ENCODE measurements at regions not wholly inside any gene's neighbourhood (a gene's known extent, or its start where the extent isn't known, plus 50 kb on each side); places are given as distances from the start of the nearest gene placed in this dataset.

DNA sequence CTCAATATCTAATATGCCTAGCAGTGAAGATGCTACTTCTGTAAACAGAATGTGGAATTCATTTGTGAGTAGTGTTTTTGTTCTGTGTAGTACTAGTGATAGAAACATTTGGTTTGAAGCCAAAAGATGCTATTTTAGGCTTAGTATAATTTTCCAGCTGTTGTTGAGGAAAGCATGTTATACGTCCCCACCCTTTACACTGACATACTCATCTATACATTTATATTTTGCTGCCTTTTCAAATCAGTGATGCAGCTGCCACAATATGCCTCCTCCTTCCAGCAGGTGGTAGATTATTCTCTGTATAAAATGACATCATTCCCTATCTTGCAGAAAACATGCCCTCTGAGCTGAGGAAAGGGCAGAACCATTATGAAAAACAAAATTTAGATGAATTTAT is 1217.6 kb upstream of the GJE1 start:
- Mint-ChIP-seq H3K27ac (no peak overlapping the region), H3K36me3 (no peaks in the 10 kb centered on the region), H3K9me3 (no peaks in the 10 kb centered on the region)
- no peak for DNase-seq (ENCODE audit: low spot score in 2 of 2)
- no peak for ATAC-seq

DNA sequence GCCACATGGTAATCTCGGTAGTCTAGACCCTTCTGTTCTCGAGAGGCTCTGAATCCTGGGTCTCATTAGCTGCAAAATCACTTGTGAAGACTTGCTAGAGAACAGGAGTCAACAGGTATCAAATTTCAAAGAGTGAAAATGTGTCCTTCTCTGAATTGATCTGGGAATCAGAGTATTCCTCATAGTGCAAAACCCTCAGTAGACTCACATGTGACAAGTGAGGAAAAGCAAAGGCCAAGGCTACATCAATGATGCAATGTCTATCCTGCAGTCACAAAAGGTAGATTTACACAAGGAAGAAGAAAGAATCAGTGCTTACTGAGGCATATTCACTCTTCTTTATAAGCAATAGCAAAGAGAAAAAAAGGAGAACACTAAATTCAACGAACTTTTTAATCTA is 1220.0 kb upstream of the GJE1 start:
- Mint-ChIP-seq H3K9me3 (no peaks in the 10 kb centered on the region), H3K27ac (no peak overlapping the region), H3K36me3 (no peaks in the 10 kb centered on the region)
- no peak for ATAC-seq
- no peak for DNase-seq (ENCODE audit: low spot score in 2 of 2)

DNA sequence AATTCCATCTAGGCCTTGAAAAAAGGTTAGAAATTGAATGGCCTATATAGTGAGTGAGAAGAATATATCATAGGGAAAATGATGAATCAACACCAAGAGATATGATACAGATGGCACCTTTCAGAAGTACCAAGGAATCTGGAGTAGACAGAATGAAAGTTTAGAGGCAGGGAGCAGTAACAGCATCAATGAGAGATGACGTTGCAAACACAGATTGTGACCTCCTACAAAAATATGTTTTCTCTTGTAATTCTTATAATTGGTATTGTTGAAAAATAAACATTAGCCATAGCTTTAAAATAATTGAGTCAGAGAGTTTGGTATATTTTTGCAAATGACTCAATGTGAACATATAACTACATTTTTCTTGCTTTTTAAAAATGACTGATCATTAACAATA is 1223.1 kb upstream of the GJE1 start:
- Mint-ChIP-seq H3K27ac (no peak overlapping the region), H3K36me3 (no peaks in the 10 kb centered on the region), H3K9me3 (no peaks in the 10 kb centered on the region)
- no peak for DNase-seq (ENCODE audit: low spot score in 2 of 2)
- ATAC-seq = no peak

DNA sequence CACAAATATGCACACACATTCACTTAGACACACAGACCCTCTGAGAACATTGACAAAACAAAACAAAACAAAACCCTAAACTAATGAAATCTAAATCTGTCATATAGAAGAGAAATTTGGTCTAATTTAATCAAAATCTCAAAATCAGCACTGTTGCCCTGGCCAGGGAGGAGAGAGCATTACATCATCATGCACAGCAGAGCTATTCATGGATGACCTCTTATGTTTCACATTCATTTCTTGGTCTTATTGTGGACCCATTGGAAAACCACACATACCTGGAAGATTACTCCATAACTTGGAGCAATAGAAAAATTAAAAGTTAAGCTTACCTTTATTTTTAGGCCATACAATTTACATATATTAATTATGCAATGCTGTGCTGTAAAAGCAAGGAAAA is 1223.6 kb upstream of the GJE1 start:
- no peak for ATAC-seq
- Mint-ChIP-seq H3K9me3 (no peaks in the 10 kb centered on the region), H3K36me3 (no peaks in the 10 kb centered on the region), H3K27ac (no peak overlapping the region)
- DNase-seq (ENCODE audit: low spot score in 2 of 2) = no peak

DNA sequence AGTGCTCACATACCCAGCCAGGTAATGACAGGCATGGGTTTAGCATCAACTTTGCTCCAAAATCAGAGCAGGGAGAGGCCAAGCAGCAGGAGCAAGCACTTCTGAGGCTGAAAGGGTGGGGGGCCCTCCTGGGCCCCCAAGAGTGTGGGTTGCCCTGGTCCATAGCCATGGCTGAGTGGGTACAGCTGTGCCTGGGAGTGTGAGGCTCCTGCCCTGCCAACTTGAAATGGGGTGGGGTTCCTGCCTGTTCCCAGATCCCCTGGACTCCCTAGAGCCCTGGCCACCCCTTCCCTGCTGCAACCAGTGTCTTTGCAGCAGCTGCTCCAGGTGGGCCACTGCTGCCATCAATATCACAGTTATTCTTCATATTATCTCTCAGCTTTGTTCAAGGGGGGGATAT is 1224.2 kb upstream of the GJE1 start:
- H3K36me3 Mint-ChIP-seq = no peaks in the 10 kb centered on the region
- no peak for ATAC-seq
- H3K9me3 Mint-ChIP-seq = no peaks in the 10 kb centered on the region
- H3K27ac Mint-ChIP-seq = no peak overlapping the region
- no peak for DNase-seq (ENCODE audit: low spot score in 2 of 2)

DNA sequence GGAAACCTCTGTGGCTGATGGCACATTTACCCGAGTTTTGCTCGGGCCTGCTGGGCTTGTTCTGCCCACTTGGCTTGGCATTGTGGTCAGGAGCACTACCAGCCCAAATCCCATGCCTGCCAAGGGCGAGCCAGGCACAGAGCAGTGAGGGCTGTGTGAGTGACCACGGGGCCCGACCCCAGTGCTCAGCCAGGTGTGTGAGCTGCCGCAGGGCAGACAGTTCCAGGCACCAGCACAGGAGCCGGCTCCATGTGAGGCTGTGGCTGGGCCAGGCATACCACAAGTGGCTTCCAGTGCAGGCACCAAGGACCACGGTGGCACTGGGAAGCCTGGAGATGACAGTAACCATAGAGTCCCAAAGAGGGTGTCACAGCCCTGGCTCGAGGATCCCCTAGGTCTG is 1225.5 kb upstream of the GJE1 start:
- no peaks in the 10 kb centered on the region for H3K9me3 Mint-ChIP-seq
- ATAC-seq (no peak), DNase-seq (ENCODE audit: low spot score in 2 of 2) (no peak)
- H3K27ac Mint-ChIP-seq = no peak overlapping the region
- no peaks in the 10 kb centered on the region for H3K36me3 Mint-ChIP-seq

DNA sequence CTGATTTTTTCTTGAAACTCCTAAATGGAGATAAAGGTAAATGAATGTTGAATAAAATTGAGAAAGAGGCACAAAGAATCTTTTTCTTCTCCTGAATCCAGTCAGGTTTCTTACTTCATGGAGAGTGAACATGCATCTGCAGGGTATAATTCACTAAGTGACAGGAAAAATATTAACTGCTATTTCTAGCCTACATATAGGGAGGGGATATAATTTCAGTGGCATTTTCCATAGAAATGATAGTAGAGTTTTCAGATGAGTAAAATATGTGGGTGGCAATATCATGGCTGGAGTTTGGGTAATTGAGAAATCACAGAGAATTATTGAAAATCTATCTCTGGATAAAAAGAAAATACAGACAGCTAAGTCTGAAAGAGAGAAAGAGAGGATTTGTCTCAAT is 1227.0 kb upstream of the GJE1 start:
- DNase-seq (ENCODE audit: low spot score in 2 of 2) (no peak), ATAC-seq (no peak)
- Mint-ChIP-seq H3K9me3 (no peaks in the 10 kb centered on the region), H3K27ac (no peak overlapping the region), H3K36me3 (no peaks in the 10 kb centered on the region)

DNA sequence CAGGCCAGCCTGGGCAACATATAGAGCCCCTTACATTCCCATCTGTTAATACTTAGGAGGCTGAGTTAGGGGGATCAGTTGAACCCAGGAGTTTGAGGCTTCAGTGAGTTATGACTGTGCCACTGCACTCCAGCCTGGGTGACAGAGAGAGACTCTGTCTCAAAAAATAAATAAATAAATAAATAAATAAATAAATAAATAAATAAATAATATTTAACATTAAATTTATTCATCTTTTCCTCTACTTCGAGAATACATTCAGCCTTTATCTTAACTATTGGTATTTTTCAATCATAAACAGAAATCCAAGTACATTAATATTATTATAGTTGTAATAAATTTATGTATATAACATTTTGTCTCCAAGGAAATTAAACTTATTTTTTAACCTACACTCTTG is 1227.7 kb upstream of the GJE1 start:
- Mint-ChIP-seq H3K27ac (no peak overlapping the region), H3K9me3 (no peaks in the 10 kb centered on the region), H3K36me3 (no peaks in the 10 kb centered on the region)
- ATAC-seq = no peak
- no peak for DNase-seq (ENCODE audit: low spot score in 2 of 2)

DNA sequence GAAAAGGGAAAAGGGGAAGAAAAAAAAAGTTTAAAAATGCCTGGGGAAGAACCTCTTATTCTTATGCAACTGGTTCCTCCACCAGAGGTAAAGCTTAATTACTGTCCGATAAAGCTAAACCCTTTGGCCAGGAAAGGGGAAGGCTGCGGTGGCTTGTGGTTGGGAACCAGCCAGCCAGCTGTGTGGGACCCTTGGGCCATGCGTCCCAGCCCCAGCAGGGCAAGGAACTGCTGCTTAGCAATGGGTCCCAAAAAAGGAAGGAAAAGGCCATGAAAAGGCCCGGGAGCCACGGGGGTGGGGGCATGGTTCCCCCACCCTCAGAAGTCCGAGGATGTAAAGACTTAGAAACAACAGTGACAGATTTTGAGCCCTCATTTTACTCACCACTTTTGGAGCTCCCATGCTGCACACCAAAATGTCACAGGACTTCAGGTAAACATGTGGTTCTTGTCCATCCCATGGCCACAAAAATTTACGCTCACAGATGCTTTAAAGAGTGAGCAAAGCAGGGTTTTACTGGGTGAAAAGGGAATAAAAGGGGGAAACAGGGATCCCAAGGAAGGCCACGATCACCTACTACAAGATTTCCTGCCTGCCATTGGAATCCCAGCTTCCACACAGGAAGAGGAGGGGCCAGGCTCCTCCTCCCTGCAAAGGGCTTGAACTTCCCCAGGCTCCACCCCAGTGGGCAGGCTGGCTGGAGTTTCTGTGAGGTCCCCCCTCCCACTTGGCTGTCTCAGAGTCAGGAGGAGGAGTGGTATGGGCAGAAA is 1234.7 kb upstream of the GJE1 start:
- peaks cover 3 to 6% of the 10 kb centered on the region in 2 donors for H3K9me3 Mint-ChIP-seq
- no peak overlapping the region for H3K27ac Mint-ChIP-seq
- no peak for ATAC-seq

DNA sequence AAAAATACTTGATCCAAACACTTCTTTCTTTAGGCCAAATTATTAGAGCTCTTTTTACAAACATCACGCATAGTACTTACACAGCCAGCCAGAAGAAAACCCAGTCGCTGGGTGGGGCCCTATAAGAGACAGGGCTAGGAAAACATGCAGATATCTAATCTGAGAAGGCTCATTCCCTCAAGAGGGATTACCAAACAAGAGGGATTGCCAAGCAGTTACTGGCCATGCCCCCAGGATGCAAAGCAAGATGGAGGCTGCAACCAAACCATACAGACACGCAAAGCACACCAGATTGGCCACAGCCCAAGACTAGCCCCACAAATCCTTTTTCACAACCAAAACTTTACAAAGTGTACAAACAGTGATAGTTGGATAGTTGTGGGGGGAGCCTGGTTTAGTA is 1235.4 kb upstream of the GJE1 start:
- no peak overlapping the region for H3K27ac Mint-ChIP-seq

More for the DNA sequence above, 1234.7 kb upstream of the GJE1 start:
- DNase-seq (ENCODE audit: low spot score in 2 of 2) = no peak
- H3K36me3 Mint-ChIP-seq = no peaks in the 10 kb centered on the region

DNA sequence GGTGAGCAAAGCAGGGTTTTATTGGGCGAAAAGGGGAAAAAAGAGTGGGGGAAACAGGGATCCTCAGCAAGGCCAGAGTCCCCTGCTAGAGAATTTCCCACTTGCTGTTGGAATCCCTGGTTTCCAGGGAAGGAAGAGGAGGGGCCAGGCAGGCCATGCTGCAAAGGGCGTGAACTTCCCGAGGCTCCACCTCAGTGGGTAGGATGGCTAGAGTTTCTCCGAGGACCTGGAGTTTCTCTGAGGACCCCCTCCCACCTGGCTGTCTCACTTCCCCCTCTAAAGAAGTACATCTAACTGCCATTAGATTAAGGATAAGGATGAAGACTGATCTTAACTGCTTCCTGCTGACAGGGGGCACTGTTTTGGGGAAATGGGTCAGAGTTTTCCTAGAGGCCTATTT is 1239.3 kb upstream of the GJE1 start:
- H3K9me3 Mint-ChIP-seq = peaks cover 3 to 6% of the 10 kb centered on the region in 2 donors
- no peaks in the 10 kb centered on the region for H3K36me3 Mint-ChIP-seq
- ATAC-seq (no peak), DNase-seq (ENCODE audit: low spot score in 2 of 2) (no peak)
- H3K27ac Mint-ChIP-seq = no peak overlapping the region

More for the DNA sequence above, 1235.4 kb upstream of the GJE1 start:
- no peaks in the 10 kb centered on the region for H3K36me3 Mint-ChIP-seq
- ATAC-seq (no peak), DNase-seq (ENCODE audit: low spot score in 2 of 2) (no peak)
- peaks cover 3 to 6% of the 10 kb centered on the region in 2 donors for H3K9me3 Mint-ChIP-seq

DNA sequence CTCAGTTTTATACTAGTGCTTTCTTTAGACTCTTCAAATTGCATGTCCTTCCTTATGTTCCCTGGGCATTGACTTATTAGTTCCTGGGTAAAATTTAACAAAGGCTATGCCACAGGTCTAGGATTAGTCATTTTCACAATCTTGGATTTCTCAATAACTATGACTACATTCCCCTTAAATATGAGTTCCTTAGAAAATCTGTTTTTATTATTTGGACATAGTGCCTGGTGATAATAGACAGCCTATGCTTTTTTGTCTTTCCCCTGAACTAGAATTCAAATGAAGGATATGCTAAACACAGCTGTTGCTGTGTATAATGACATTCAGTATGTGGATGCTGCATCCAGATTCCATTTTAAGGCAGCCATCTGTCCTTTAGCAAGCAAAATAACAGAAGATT is 1252.8 kb upstream of the GJE1 start:
- no peaks in the 10 kb centered on the region for H3K36me3 Mint-ChIP-seq
- no peaks in the 10 kb centered on the region for H3K9me3 Mint-ChIP-seq
- DNase-seq (ENCODE audit: low spot score in 2 of 2) = no peak
- no peak overlapping the region for H3K27ac Mint-ChIP-seq
- no peak for ATAC-seq

DNA sequence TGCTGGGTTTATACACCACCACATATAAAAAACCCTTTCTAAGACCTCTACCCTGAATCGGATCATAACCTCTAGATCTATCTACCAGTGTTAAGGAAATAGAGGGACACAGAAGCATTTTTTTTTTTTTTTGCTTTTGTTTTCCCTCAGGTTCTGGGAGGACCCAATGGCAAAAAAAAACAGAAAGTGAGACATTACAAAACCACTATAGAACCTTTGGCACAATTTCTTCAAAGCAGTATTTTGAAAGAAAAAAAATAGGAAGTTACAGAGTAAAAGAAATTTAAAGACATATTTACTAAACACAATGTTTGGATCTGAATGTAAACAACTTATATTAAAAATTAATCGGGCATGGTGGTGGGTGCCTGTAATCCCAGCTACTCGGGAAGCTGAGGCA is 1258.7 kb upstream of the GJE1 start:
- ATAC-seq = no peak
- no peaks in the 10 kb centered on the region for H3K36me3 Mint-ChIP-seq
- no peak overlapping the region for H3K27ac Mint-ChIP-seq
- no peaks in the 10 kb centered on the region for H3K9me3 Mint-ChIP-seq
- no peak for DNase-seq (ENCODE audit: low spot score in 2 of 2)

DNA sequence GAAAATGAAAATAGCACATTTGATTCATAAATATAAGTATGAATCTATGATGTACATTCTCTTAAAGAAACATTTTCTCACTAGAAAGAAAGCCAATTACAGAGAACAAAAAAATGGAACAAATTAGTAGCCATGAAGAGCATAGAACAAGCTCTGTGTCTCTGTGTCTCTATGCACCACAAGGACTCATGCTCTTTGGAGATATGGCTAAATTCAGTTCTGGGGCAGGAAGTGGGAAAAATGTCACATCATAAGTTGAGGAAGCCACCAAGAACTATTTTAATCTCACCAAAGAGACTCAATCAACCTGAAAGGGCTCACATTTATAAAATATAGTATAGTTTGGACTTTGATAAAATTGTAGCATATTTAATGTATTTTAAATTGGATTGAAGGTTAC is 1259.8 kb upstream of the GJE1 start:
- ATAC-seq (no peak), DNase-seq (ENCODE audit: low spot score in 2 of 2) (no peak)
- no peak overlapping the region for H3K27ac Mint-ChIP-seq
- H3K36me3 Mint-ChIP-seq = no peaks in the 10 kb centered on the region
- peaks cover 0 to 5% of the 10 kb centered on the region in 2 donors for H3K9me3 Mint-ChIP-seq

DNA sequence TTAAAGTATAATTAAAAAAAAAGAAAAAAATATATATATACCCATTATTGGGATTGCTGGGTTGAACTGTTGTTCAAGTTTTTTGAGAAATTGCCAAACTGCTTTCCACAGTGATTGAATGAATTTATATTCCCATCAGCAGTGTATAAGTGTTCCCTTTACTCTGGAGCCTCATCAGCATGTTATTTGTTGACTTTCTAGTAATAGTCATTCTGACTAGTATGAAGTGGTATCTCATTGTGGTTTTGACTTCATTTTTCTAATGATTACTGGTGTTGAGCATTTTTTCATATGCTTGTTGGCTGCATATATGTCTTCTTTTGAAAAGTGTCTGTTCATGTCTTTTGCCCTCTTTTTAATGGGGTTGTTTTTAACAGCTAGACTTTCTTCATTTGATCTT is 1260.8 kb upstream of the GJE1 start:
- no peak for ATAC-seq
- H3K36me3 Mint-ChIP-seq = no peaks in the 10 kb centered on the region
- no peak for DNase-seq (ENCODE audit: low spot score in 2 of 2)
- peaks cover 0 to 5% of the 10 kb centered on the region in 2 donors for H3K9me3 Mint-ChIP-seq
- no peak overlapping the region for H3K27ac Mint-ChIP-seq

DNA sequence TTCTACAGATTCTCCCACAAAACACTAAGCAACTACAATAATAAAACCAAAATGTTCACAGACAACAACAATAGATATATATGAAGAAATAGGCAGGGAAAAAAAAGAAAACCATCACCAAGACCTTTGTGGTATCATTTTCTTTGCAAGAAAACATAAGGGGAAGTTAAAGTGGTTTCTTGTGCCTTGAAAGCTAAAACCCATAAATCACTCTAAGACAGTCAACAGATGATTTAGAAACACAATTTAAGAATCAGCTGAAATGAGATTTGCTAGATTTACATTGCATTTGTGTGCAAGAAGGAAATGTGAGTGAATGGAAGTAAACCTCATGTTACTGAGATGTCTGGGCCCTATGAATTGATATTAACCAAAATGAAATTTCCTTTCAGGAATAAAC is 1265.4 kb upstream of the GJE1 start:
- ATAC-seq (no peak), DNase-seq (ENCODE audit: low spot score in 2 of 2) (no peak)
- H3K36me3 Mint-ChIP-seq = no peaks in the 10 kb centered on the region
- peaks cover 0 to 5% of the 10 kb centered on the region in 2 donors for H3K9me3 Mint-ChIP-seq
- no peak overlapping the region for H3K27ac Mint-ChIP-seq

DNA sequence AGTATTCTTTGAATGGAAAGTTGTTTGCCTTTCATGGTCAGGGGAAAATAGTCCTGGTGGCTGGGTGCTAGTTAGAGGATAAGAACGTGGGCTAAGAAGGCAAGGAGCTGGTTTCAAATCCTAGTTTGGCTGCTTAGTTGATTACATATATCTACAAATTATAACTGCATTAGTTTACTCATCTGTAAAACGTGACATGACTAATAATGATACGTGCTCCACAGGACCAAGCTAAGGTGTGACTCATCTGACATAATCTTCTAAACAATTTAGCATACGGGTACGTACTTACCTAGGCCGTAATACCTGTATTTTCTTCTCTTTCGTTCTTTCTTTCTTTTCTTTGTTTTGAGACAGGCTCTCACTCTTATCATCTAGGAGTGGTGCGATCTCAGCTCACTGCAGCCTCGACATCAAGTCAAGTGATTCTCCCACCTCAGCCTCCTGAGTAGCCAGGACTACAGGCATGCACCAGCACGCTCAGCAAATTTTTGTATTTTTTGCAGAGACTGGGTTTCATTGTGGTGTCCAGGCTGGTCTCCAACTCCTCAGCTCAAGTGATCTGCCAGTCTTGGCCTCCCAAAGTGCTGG is 1274.2 kb upstream of the GJE1 start:
- Mint-ChIP-seq H3K9me3 (no peaks in the 10 kb centered on the region), H3K36me3 (no peaks in the 10 kb centered on the region), H3K27ac (no peak overlapping the region)
- ATAC-seq (no peak), DNase-seq (ENCODE audit: low spot score in 2 of 2) (no peak)

DNA sequence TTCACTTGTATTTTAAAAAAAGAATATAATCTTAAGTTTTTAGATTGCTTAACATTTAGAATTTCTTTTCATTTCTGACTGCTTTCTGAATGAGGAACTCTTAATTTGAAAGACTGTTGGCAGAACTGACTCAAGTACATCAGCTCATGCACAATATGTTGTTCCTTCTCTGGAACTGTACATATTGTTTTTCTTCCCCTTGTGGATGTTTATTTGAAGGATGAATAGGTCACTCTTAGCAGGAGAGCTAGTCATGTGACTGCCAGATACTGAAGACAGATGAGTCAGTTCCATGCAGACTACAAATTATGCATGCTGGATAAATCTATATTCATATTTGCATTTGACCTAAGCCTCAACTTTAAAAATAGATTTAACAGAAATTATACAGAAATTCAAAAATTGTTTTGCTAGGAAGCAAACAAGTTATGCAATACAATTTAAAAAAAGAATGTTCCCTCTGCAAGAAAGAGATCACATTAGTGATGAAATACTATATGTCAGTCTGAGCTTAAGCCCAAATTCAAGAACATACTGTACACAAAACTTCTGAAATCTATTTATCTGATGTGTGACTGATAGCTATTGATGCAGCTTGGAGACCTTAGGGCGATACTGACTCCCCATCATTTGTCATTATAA is 1274.9 kb upstream of the GJE1 start:
- Mint-ChIP-seq H3K27ac (no peak overlapping the region), H3K36me3 (no peaks in the 10 kb centered on the region), H3K9me3 (no peaks in the 10 kb centered on the region)
- no peak for ATAC-seq
- DNase-seq (ENCODE audit: low spot score in 2 of 2) = no peak

Measured in activated naive CD4-positive, alpha-beta T cell treated with anti-CD3 and anti-CD28 coated beads, Interleukin-2, amount 50 U/mL, for 72 hours (primary cell).